HG03196 (cell line): ENCODE measurements at regions not wholly inside any gene's neighbourhood (a gene's known extent, or its start where the extent isn't known, plus 50 kb on each side); places are given as distances from the start of the nearest gene placed in this dataset.

Experiments used
- ATAC-seq: cut with Tn5 transposase; IDR thresholded peaks from one replicate; pipeline ENCODE4 v1.9.1; 2021; ENCODE audit not compliant: unreplicated experiment

DNA sequence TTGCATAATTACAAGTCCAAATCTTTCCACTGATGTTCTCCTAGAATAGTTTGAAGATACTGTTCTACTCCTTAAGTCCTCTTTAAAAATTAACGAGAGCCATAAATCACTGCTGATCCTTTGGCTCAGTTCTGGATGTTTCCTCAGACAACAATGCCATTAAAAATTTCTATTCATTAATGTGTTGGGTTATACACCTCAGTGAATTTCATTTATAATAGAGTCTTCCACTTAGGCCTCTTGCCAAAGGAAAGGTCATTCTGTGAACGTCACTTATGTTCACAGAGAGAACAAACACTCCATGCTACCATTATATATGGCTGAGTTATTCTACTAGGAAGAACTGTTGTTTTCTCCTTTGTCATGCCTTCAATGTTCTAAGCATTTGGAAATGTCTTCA, 1472.3 kb upstream of the CELF4 start:
- ATAC-seq = no peak

DNA sequence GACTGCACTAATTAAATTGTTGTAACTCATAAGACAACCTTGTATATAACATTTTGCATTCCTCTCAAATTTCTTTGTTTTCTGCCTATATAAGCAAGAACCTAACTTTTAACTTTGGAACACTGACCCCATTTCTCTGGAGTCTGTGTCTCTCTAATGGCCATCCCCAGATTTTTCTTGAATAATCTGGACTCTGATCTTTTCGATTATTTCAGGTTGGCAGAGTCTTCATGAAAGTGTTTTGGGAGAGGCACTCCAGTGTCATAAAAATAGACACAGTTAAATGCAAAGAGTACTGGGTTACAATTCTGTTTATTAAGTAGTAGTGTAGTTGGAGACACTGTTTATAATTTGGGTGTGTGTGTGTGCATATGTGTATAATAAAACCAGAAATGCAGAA, 1467.7 kb upstream of the CELF4 start:
- no peak for ATAC-seq

DNA sequence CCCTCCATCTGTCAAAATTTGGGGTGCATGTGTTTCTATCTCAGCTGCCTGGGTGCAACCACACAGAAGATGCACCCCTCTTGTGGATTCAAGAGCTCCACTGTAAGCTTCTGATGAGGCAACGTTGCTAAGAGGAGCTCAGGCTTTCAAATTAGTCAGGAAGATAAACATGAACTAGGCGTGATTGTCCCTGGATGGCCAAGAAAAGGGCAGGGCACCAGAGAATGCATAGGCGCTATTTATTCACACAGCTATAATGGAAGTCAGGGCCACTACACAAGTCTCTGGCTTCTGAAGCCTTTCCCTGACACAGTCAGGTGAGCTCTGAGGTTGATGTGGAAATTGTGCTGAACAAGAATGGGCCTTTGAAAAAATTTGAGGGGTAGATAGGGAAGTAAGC, 1466.0 kb upstream of the CELF4 start:
- no peak for ATAC-seq

DNA sequence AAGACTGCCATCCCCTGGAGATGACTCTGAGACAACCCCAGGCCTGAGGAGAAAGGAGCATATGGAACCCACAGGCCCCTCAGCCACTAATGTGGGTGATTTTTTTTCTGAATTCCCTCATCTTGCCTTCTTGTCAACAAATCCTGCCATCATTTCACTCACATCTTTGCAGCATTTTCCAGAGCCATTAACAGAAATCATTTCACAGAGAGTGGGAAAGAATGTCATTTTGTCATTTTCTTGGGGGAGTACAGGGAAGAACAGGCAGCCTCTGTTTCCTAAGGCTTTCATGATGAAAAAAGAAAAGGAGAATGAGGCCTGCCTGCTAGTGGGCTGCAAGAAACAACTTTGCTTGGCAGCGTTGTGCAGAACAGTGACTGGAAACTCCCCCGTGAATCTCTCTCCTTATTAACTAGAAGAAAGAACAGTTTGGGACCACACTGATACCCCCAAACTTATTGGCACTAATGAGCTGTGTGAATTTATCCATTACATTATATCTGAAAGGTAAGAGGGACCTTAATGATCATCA, 1464.6 kb upstream of the CELF4 start:
- ATAC-seq = no peak

DNA sequence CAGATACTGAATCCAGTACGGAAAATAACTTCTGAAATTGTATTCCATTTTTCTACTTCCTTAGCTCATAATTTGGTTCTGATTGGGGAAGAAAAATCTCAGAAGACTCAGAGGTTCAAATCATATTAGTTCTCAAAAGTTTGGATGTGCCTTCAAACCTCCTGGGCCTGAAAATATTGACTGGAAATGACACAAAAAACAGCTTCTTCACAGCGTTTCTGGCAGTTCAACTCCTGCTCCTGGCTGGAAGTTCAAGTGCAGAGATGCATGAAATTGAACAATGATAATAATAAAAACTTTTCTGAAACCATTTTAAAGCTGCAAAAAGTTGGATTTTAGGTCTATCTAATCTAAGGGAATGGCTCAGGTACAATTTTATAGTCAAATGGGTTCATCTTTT, 1459.9 kb upstream of the CELF4 start:
- no peak for ATAC-seq

DNA sequence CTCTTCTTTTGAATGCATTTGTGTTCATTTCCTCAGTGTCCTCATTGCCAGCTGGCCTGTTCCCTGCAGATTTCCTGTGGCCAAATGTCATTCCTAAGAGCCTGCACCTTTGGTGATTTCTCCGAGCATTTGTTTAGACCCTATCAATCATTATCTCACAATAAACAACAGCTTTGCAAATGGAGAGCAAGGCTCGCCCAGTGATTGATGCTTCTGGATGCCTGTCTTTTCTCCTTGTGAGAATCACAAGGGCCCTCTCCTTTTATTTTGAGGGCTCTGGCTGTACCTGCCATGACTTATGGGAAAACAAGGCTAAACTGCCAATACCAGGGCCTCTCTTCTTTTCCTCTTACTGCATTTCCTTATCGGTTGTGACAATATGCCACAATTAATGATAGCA, 1454.4 kb upstream of the CELF4 start:
- ATAC-seq = no peak

DNA sequence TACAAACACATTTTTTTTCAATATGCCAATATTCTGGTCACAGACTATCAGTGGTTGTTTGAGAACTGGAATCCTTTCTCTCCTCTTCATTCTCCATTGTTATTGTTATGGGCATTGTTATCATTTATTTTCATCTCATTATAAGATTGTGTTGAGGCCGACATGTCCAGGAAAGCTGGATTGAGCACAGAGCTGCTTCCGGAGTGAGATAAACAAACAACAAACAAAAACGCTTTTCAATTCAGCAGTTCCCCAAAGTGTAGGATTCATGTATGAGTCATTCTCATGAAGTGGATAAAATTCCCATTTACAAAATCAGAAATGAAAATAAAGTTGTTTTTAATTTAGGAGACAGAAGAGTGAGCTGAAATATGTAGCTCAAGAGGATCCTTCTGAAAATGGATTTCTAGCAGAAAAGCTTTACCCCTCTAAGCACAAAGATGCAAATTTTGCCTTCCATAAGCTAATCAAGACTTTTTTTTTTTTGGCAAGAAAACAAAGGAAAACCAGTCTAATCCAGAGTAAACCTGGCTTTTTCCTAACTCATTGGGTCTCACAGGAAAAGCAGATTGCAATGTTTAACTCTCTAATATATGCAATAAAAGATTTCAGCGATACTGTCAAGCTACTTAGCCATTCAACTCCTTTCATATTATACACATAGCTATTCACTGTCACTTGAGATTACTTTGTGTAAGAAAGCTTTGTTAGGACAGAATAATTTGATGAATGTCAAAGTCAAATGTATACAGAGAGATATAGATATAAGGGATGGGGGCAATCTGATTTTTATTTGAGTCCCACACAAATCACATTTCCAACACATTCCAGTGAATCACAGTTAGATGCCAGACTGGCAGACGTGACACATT, 1441.7 kb upstream of the CELF4 start:
- no peak for ATAC-seq

DNA sequence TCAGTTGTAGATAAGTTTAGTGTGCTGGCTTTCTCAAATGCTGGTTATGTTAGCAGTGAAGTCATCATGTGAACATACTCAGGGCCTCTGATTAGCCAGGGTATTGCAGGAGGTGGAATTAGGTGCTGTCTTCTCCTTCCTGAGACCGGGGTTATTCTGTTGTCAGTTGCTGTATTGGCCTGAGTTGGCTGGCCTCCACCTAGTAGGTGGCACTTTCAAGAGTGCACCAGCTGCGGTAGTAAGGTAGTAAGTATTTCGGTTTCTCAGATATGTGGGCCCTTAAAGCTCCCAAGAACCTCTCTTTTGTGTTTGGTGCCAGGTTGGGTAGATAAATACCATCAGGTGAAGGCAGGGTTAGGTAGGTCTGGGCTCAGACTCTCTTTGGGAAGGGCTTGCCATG, 1430.5 kb upstream of the CELF4 start:
- no peak for ATAC-seq

DNA sequence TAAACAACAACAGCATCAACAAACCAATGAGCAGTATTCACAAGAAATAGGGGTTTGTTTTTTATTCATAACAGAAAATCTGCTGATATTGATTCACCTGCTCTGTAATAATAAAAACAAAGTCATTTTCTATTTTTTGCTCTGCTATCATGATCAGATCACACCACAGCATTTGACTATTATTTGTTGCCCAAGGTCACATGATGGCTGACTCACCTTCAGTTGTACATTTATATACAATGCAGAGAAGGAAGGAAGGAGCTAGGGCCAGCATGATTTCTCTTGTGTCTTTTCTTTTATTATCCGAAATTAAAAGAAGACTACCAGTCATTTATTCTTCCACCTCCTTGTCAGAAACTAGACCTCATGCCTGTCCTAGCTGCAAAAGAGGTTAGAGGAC, 1427.7 kb upstream of the CELF4 start:
- no peak for ATAC-seq

DNA sequence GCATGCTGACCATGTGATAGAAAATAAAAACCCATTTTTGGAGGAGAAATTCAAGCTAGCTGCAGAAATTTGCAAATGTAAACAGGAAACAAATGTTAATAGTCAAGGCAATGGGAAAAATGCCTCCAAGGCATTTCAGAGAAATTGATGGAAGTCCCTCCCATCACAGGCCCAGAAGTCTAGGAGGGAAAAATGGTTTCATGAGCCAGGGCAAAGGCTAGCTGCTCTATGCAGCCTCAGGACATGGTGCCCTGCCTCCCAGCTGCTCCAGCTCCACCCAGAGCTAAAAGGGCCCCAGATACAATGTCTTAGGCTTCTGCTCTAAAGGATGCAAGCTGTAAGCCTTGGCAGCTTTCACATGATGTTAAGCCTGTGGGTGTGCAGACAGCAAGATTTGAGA, 1419.4 kb upstream of the CELF4 start:
- no peak for ATAC-seq

DNA sequence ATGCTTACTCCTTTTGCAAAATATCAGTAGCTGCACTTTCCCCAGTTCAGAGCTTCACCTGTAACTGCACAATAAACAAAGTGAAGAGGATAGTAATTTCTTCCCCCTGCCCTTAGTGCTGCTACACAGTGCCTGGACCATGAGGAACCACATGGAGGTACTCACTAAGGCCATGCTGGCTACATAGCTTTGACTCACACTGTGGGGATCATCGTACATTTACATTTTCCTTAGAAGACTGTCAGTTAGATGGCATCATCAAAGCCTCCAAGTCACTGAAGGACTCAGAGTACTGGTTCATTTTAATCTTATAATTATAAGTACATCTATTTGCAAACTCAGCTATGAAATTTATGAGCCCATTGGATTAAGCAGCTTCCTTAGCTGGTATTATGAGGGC, 1416.5 kb upstream of the CELF4 start:
- no peak for ATAC-seq

DNA sequence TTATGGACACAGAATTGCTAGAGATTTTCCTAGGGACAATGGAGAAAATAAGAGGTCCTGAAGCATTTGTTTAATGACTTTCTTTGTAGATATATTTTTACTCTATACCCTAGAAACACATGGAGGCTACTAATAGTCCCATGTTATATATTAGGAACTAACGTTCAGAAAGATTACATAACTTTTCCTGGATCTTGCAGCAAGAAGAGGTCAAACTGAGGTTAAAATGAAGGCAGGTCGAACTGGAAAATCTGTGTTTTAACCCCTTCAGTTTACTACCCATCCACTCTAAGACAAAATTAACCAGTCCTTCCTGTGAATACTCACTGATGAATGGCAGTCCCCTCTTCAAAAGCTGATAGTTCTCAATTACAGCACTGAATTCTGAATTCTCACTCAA, 1415.8 kb upstream of the CELF4 start:
- ATAC-seq = no peak

DNA sequence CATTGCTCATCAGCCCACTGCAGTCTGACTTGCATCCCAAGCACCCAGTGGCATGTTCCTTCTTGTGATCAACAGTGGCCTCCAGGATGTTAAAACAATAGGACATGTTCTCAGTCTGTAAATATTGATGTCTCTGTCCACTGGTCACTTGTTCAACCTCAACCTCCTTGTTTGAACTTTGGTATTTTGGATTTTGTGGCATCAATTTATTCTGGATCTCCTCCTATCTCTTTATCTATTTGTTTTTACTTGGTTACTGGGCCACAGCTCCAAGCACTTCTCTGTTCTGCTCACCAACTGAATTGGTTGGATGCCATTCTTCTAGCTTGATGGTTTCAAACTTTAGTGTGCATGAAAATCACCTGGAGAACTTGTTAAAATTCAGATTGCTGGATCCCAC, 1414.8 kb upstream of the CELF4 start:
- ATAC-seq = no peak

DNA sequence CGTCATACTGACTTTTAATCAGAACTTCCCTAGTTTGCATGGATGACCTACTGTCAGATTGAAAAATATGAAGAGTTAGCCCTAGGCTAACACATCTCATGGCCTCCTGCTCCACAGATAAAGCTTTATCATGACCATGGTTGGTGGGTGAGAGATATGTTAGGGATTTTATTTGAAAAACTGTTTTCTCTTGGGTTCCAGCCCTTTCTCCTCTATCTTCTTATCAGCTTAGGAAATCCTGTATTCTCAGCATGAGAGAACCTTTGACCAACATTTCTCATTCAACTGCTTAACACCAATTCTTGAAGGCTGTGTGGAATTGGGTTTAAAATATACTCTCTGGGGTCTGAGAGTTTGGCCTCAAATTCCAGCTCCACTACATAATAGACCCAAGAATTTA, 1407.0 kb upstream of the CELF4 start:
- no peak for ATAC-seq

DNA sequence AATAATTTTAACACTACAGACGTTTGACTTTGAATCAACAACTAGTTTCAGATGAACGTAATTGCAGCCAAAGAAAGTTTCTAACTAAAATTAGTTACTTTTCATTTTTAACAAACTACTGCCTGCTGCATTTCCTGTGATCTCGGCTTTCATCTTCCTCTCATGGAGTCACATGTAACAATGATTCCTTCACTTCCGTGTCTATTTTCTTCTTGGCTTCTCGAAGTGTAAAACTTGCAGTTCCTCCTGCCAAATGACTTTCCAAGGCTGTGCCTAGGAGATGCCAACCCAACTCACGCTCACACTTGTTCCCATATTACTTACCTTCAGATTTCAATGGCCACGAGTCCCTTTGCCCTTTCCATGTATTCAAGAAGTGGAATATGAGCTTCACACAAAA, 1406.3 kb upstream of the CELF4 start:
- no peak for ATAC-seq

DNA sequence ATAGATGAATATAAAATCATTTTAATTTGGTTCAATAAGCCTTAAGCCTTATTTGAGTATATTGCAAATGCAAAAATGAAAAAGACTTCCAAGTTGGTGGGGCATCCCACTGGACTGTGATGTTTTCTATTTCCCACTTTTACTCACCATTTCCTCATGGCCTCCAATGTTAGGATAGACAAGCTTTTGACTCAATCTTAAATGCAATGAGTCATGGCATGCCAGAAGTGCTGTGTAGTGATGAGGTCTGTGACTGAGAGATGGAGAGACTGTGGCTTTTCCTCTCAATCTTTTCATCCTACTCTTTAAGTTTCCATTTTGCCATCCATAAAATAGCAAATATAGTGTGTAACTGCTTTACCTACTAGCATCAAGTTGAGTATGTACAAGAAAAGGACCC, 1401.2 kb upstream of the CELF4 start:
- ATAC-seq = no peak

DNA sequence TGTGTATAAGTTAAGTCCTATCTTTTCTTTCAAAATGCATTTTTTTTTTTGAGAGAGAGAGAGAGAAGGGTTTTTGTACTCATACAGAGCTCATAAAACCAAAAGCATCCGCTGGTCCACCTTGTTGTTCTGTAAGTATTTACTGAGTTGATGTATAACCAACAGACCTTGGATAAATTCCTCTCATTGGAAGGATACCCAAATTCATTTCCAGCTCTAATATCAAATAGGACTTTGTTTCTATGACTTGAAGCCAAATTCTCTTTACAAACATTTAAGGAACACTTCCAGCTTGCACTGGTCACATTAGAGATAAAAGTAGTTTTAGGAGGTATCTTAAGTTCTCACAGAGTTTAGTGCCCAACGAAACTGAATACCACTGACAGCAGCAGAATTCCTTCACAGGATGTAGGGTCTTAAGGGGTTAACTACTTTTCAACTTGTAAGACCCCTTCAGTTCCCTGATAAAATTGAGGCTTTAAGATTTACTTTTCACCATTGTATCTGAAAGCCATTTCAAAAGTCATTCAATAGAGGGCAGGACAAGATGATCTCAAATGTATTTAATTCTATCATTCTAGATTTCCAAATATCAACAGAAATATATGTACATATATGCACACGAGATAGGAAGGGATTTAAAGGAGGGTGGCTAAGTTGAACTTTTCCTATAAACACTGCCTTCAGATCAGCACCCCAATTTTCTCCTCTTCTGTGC, 1398.5 kb upstream of the CELF4 start:
- ATAC-seq = no peak

DNA sequence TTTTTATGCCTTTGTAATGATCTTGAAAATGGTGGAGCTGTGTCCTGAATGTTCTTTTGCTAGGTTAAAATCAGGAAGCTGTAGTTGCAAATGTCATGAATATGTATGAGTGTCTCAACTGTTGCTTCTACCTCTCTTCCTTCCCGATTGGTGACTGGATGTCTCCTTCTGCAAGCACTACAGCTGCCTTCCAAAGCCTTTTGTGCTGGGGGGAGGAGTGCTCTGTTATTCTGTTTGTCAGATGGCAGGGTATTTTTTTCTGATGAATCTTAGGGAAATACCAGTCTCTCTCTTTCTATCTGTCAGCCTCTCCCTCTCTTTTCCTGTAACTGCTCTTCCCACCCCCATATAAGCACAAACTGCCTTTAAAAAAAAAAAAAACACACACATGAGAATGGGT, 1396.3 kb upstream of the CELF4 start:
- no peak for ATAC-seq

DNA sequence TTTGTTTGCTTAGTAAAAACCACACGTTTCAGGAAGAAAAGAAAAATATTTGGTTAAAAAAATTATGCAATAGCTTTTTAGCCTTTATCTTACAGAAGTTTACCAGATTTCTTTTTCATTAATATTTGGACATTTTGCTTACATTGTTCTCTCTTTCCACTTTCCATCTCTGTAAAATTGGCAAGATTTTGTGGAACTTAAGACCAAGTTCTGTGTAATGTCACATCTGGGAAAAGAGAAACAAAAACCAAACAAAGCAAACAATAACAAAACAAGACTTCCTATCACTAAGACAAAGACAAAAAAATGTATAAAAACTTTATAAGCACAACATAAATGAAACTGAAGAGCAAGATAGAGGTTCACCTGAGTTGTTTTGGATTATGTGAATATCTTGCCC, 1392.1 kb upstream of the CELF4 start:
- no peak for ATAC-seq

DNA sequence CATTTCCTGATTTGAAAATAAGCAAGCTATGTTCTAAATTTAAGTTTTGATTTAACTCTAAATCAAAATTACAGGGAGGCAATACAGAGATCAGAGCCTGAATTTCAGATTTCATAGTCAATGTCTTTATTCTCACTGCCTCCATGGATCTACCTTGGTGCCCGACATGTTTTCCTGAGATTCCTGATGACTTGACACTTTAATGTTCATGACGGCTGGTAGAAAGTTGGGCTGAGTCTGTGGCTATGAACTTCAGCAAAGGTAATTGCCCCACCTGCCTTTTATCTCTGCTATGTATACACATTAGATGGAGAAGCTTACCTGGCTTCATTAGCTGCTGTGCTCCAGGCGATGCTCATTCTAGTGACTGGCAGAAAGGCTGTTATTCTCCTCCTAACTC, 1390.5 kb upstream of the CELF4 start:
- ATAC-seq = no peak

DNA sequence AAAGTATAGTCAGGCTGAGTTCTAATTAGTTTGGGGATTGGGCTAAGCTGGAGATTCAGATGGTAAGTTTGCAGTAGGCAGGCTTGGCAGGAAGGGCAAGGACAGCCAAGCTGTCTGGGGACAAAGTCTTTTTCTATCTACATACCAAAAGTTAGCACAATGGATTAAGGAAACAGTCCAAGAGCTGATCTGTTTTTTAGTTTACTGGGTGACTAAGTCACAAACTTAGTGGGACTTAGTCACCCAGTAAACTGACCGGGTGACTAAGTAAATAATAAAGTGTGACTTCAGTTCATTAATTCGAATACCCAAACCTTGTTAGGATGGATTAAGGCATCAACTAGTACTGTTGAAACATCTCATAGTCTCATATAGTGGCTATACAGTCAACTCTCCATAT, 1386.0 kb upstream of the CELF4 start:
- ATAC-seq = no peak

DNA sequence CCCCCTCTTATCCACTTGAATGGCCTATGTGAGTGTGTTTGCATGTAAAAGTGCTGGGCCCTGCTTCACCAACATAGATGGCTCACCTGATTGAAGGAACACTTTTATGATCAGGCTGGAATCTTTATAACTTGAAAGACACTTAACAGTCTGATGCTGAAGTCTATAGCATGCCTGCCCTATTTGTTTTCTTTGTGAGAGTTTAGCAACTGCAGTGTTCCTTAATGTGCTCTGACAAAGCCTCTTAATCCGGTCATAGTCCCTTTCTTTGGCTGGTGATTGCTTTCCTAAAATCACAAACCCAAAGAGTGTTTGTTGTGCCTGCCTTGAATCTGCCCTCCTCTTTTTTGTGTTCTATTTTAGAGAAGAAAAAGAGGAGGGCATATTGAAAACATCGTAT, 1382.8 kb upstream of the CELF4 start:
- no peak for ATAC-seq
